HG03460 (cell line): ENCODE measurements at regions not wholly inside any gene's neighbourhood (a gene's known extent, or its start where the extent isn't known, plus 50 kb on each side); places are given as distances from the start of the nearest gene placed in this dataset.
"Not testable (repeated sequence)": the region's sequence is repeated elsewhere in the genome, so short reads cannot be mapped to it uniquely, and the experiment has no call there.

Experiments
- ATAC-seq: cut with Tn5 transposase; IDR thresholded peaks from one replicate; pipeline ENCODE4 v1.9.1; 2021; ENCODE audit not compliant: unreplicated experiment

DNA sequence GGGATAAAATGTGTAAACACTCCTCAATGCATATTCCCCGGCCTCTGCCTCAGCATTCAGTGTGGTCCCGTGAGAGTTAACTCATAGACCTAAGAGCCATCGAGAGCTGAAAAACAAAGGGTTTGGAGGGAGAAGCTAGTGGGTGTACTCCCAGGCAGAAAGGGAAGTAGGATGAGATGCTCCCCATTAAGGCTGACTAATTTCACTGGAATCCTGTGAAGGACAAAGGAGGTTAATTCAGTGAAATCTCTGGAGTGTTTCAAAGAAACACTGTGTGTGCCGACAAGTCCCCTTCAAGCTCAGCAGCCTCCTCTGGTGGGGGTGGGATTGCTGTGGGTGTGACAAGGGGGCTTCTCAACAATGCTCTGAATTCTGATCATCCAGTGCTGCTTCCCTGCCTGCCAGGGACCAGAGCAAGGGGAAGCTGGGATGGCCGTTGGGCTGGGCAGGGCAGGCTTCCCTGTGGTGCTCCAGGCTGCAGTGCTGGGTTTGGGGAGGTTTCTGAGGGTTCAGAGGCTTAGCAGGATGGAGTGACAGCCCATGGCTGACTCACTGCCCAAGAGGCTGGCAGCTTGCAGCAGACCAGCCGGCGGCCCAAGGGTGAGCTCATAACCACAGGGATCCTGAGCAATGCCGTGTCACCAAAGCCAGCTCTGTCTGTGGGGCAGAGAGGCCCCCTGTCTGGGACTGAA lies 61.4 kb upstream of the BMAL1 start:
- ATAC-seq = no peak

DNA sequence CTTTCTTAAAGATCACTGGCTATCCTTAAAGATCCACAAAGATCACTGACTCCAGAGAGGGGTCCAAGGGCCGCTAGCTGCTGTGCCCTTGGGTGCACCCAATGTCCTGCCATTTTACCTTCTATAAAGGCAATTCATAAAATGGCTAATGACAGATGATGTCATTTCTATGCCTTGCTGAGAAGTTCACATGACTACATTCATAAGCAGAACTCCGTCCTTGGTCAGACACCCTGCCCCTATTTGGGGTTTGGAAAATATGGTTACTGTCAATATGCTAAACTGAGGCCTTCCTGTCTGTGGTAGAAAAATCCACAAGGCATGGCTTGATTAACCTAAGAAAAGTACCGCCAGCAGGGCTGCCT lies 60.9 kb upstream of the BMAL1 start:
- no peak for ATAC-seq

DNA sequence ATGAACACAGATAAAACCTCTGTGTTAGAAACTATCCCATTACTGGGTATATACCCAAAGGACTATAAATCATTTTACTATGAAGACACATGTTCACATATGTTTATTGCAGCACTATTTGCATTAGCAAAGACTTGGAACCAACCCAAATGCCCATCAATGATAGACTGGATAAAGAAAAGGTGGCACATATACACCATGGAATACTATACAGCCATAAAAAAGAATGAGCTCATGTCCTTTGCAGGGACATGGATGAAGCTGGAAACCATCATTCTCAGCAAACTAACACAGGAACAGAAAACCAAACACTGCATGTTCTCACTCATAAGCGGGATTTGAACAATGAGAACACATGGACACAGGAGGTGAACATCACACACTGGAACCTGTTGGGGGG lies 58.9 kb upstream of the BMAL1 start:
- not testable (repeated sequence) for ATAC-seq

DNA sequence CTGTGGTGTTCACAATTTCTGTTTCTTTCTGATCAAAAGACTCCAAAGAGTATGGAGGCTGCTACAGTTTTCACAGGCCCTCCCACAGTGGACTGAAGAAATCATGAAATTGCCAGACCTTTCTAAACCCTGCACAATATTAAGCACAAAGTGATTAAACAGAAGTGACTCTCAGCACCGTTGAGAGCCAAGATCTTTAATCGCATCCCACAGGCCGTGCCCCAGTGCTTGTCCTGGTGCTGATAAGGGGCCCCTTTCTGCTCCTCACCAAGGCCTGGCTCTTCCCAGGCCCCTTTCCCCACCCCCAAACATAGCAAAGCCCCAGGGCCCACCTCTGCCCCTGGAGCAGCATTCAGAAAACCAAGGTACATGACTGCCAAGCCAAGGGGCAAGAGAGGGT lies 57.4 kb upstream of the BMAL1 start:
- no peak for ATAC-seq

DNA sequence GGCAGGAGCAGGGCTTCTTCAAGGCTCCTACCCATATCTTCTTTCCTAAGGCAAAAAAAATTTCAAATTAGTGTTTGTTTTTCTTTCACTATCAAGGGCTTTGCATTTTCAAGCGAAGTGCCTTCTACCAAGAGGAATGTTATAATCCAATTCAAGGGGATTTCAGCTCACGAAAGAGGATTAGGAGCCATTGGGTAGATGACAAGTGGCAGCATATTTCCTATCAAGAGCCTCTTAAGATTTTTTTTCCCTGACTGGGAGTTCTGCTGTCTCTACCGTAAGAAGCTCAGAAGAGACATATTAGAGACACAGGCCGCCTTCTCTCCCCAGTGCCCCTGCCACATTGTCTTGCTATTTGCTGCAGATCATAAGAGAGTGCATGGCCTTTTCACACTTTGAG lies 55.9 kb upstream of the BMAL1 start:
- ATAC-seq = no peak

DNA sequence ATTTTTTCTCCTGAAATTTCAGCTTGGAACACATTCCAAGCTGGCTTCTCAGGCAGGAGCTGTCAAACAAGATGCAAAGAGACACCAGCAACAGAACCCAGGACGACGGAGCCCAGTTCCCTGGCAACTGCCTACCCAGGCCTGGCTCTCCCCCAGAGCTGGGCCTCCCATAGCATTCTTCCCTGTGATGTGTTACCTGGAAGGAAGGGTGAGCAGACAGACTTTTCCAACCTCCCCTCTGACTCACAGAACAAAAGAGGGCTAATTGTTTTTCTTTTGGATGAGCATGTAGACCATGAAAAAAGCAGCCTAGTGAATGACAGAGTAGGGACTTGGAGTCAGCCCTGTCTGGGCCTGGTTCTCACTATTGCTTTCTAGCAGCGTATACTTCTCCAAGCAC lies 55.3 kb upstream of the BMAL1 start:
- no peak for ATAC-seq

DNA sequence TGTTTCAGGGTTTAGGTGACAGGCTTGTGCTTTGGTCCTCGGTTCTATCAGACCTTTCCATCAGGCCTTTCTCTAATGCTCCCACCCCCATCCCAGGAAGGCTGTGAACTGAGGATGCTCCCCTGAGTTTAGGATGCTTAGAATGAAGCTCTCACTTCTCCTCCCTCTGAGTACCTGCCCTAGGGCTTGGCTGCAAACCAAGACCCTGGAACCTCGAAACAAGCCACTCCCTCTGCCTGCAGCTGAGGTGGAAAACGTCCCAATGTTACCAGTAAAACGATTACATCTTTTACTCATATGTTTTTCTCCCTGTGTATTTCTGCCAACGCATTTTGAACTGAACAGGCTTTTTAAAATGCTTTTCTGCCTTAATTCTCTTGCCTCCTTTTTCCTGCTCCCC lies 54.5 kb upstream of the BMAL1 start:
- no peak for ATAC-seq

DNA sequence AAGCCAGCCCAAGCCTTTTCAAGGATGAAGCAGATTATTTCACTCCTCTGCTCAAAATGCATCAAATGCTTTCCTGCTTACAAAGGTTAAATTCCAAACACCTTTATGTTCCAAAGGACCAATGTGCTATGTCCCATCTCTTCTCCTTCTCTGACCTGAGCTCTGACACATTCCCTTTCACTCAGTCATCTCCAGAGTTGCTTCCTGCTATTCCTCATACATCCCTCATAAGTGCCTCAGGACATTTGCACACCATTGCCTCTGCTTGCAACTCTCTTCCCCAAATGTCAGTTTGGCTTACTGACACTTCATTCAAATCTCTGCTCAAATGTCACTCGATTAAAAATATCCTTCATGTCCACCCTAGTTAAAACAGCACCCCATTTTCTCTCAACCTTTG lies 53.3 kb upstream of the BMAL1 start:
- ATAC-seq = no peak

DNA sequence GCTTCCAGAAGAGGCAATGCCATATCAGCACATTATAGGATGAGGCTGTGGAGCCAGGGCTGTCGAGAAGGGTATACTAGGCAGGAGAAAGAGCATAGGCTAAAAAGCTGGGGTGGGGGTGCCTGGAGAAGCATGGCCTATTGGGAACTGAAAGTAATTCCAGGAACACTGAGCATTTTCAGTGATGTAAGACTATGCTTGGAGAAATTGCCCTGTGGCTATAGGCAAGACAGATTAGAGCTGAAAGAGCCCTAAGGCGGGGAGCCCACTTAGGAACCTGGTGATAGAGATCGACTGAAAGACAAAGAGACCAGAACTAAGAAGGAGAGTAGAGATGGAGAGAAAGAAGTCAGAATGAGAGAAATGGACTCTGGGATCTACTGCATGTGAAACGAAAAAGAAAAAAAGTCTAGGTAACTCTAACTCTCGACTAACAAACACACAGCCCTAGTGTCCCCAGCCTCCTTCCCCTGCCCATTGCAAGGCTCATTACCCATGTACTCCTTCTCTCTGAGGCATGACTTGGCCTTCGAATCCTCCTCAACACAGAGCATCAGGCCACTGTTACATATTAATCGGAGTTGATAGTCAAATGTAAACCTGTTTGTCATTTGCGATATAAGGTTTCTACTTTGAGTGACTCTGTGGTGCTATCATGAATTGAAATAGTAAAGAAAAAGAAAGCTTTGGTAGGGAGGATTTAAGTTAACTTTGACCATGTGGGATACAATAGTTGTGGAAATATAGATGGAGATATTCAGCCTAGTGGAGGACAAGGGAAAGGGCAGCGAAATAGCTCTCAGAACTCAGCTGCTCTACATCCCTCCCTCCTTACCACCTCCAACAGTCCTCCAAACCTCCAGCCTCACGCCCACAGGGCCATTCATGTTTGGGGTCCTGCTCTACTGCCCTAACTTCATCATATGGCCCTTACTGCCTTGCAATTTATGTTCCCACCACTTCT lies 52.3 kb upstream of the BMAL1 start:
- ATAC-seq = no peak

DNA sequence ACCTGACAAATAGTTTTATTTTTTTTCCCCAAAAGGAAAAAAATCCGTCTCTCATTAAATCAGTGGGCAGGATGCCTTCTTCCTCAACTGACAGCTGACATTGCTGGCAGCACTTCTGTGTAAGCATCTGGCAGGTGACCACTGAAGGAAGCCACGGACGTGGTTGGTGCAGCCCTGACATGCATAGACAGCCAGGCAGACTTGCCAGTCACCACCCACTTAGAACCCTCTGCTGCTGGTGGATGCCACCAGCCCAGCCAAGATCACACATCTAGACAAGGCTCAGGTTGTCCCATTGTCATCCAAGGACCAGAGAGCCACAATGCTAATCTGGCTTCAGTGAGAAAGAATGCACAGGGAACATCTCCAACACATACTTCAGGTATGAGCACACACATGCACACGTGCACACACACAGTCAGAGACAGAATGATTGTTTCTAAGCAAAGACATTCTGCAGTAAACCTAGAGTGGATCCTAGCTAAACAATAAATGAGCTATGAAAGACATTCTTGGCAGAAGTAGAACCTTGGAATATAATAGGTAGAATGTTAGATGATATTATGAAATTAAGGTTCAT lies 49.8 kb upstream of the BMAL1 start:
- no peak for ATAC-seq
